HEK293 (cell line): ENCODE measurements at regions not wholly inside any gene's neighbourhood (a gene's known extent, or its start where the extent isn't known, plus 50 kb on each side); places are given as distances from the start of the nearest gene placed in this dataset.

Experiments used
- CTCF ChIA-PET: fragments of 350-600 bp; formaldehyde crosslinking; extraction: SDS; loops from one replicate; lab custom pipeline; 2021; ENCODE audit warnings: antibody characterized with exemption; lab: Yijun Ruan, JAX
- POLR2A ChIA-PET: fragments of 300-600 bp; formaldehyde crosslinking; extraction: SDS; loops from one replicate; lab custom pipeline; 2020; ENCODE audit warnings: antibody characterized with exemption, inconsistent platforms; lab: Yijun Ruan, JAX
- H3K27ac ChIP-seq: fragments of 200-500 bp; sonication (Bioruptor generic); 2 replicates; pipeline ENCODE4 v1.5.1; 2014; ENCODE audit warnings: low read depth, low read length, control low read depth, inconsistent platforms; ENCODE audit errors: extremely low read depth
- H3K36me3 ChIP-seq, 2 experiments: fragments of 200-500 bp in 1 of 2; sonication (Bioruptor generic) in 1 of 2; 1 replicate in 1 of 2; 2 replicates in 1 of 2; pipeline ENCODE4 v1.5.1; 2014 to 2017; ENCODE audit warnings: inconsistent platforms in 2 of 2, low read length in 2 of 2; ENCODE audit not compliant: control insufficient read depth in 2 of 2, insufficient read depth in 1 of 2
- H3K4me1 ChIP-seq: fragments of 200-500 bp; sonication (Bioruptor generic); 2 replicates; pipeline ENCODE4 v1.5.1; 2014; ENCODE audit warnings: mild to moderate bottlenecking, low read length, inconsistent platforms; ENCODE audit not compliant: control insufficient read depth, insufficient read depth
- H3K4me3 ChIP-seq: 2 replicates; pipeline ENCODE4 v1.5.1; 2011; ENCODE audit warnings: low read depth, mild to moderate bottlenecking, control low read depth, low read length, moderate library complexity
- H3K9me3 ChIP-seq: fragments of 200-500 bp; sonication (Bioruptor generic); 2 replicates; pipeline ENCODE4 v1.5.1; 2014; ENCODE audit warnings: low read depth, low read length, inconsistent platforms; ENCODE audit not compliant: control insufficient read depth, insufficient read depth
- GLIS1 ChIP-seq: fragments of 450-650 bp; formaldehyde crosslinking; IDR thresholded peaks from 2 replicates; pipeline ENCODE4 v1.5.1; 2016; ENCODE audit warnings: missing biosample characterization, missing genetic modification characterization
- IKZF3 ChIP-seq: fragments of 450-650 bp; IDR thresholded peaks from 2 replicates; pipeline ENCODE4 v1.5.0; 2018; ENCODE audit warnings: missing biosample characterization, mild to moderate bottlenecking, missing genetic modification characterization, moderate library complexity
- KLF9 ChIP-seq: fragments of 450-650 bp; formaldehyde crosslinking; IDR thresholded peaks from 2 replicates; pipeline ENCODE4 v1.5.1; 2016; ENCODE audit warnings: missing biosample characterization, missing genetic modification characterization, low read depth
- MYNN ChIP-seq: fragments of 450-650 bp; formaldehyde crosslinking; IDR thresholded peaks from 2 replicates; pipeline ENCODE4 v1.5.1; 2016; ENCODE audit warnings: missing biosample characterization, missing genetic modification characterization, borderline replicate concordance
- PRDM1 ChIP-seq: fragments of 450-650 bp; formaldehyde crosslinking; IDR thresholded peaks from 2 replicates; pipeline ENCODE4; 2016; ENCODE audit warnings: missing biosample characterization, missing genetic modification characterization
- SCRT1 ChIP-seq: fragments of 450-650 bp; formaldehyde crosslinking; IDR thresholded peaks from 2 replicates; pipeline ENCODE4 v1.5.1; 2016; ENCODE audit warnings: missing biosample characterization, missing genetic modification characterization, borderline replicate concordance
- SETDB1 ChIP-seq: IDR thresholded peaks from one replicate; pipeline ENCODE4 v1.6.1; 2017; ENCODE audit warnings: mild to moderate bottlenecking, low read length, moderate library complexity, mixed read lengths; ENCODE audit not compliant: insufficient read length
- SP2 ChIP-seq: fragments of 450-650 bp; formaldehyde crosslinking; IDR thresholded peaks from 2 replicates; pipeline ENCODE4 v1.5.1; 2016; ENCODE audit warnings: missing biosample characterization, missing genetic modification characterization
- ZNF133 ChIP-seq: fragments of 450-650 bp; formaldehyde crosslinking; IDR thresholded peaks from 2 replicates; pipeline ENCODE4 v1.5.1; 2016; ENCODE audit warnings: missing biosample characterization, missing genetic modification characterization
- ZNF140 ChIP-seq: fragments of 450-650 bp; formaldehyde crosslinking; IDR thresholded peaks from 2 replicates; pipeline ENCODE4 v1.5.1; 2016; ENCODE audit warnings: missing biosample characterization, missing genetic modification characterization
- ZNF280C ChIP-seq: fragments of 450-650 bp; formaldehyde crosslinking; IDR thresholded peaks from 2 replicates; pipeline ENCODE4 v1.5.1; 2016; ENCODE audit warnings: missing biosample characterization, missing genetic modification characterization
- ZNF394 ChIP-seq: fragments of 450-650 bp; formaldehyde crosslinking; IDR thresholded peaks from 2 replicates; pipeline ENCODE4 v1.5.1; 2016; ENCODE audit warnings: missing biosample characterization, missing genetic modification characterization, mild to moderate bottlenecking, moderate library complexity, borderline replicate concordance
- ZNF404 ChIP-seq: fragments of 450-650 bp; formaldehyde crosslinking; IDR thresholded peaks from 2 replicates; pipeline ENCODE4 v1.5.1; 2017; ENCODE audit warnings: missing biosample characterization, missing genetic modification characterization
- ZNF549 ChIP-seq: fragments of 450-650 bp; IDR thresholded peaks from 2 replicates; pipeline ENCODE4 v1.5.1; 2018; ENCODE audit warnings: missing biosample characterization, missing genetic modification characterization, mild to moderate bottlenecking, inconsistent platforms, moderate library complexity
- ZNF580 ChIP-seq: fragments of 450-650 bp; formaldehyde crosslinking; IDR thresholded peaks from 2 replicates; pipeline ENCODE4 v1.5.1; 2016; ENCODE audit warnings: missing biosample characterization, missing genetic modification characterization
- ZNF626 ChIP-seq: fragments of 450-650 bp; sonication (Bioruptor Pico); formaldehyde crosslinking; IDR thresholded peaks from 2 replicates; pipeline ENCODE4 v1.5.1; 2018; ENCODE audit warnings: missing biosample characterization, missing genetic modification characterization, inconsistent platforms
- ZNF654 ChIP-seq: fragments of 450-650 bp; formaldehyde crosslinking; IDR thresholded peaks from 2 replicates; pipeline ENCODE4 v1.5.1; 2016; ENCODE audit warnings: low read depth, missing biosample characterization, missing genetic modification characterization
- ZSCAN30 ChIP-seq: fragments of 450-650 bp; IDR thresholded peaks from 2 replicates; pipeline ENCODE4 v1.5.1; 2018; ENCODE audit warnings: missing biosample characterization, mild to moderate bottlenecking, missing genetic modification characterization, moderate library complexity
- TF ChIP-seq, protein P1 (sequence below): fragments of 450-650 bp; formaldehyde crosslinking; IDR thresholded peaks from 2 replicates; pipeline ENCODE4 v1.5.1; 2016; ENCODE audit warnings: missing biosample characterization, missing genetic modification characterization, borderline replicate concordance
- TF ChIP-seq, protein P2 (sequence below): fragments of 450-650 bp; formaldehyde crosslinking; IDR thresholded peaks from 2 replicates; pipeline ENCODE4 v1.5.0; 2017; ENCODE audit warnings: missing biosample characterization, missing genetic modification characterization, borderline replicate concordance
- TF ChIP-seq, protein P3 (sequence below): fragments of 450-650 bp; formaldehyde crosslinking; IDR thresholded peaks from 2 replicates; pipeline ENCODE4 v1.5.1; 2016; ENCODE audit warnings: missing biosample characterization, missing genetic modification characterization

DNA sequence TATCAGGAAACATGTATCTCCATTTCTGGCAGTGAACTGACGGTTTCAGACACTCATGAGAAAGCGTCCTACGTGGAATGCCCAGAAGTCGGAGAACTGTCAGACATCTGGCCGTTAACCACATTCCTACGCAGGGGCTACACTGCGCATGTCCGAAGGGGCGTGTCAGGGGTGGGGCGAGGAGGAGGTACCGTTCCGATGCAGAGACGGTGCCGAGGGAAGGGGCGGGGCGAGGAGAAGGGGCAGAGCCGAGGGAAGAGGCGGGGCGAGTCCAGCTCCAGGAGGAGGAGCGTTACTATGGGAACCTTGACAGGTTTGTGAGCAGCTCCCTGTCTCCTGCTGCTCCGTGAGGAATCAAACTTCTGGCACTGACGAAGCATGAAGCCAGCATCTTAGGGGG is 366.9 kb upstream of the NUPR2 start:
- CTCF ChIA-PET: no interaction called here
- POLR2A ChIA-PET: no interaction called here

GRCh38 chr7:56479748-56480147 is 363.5 kb upstream of the NUPR2 start:
- no peaks in the 10 kb centered on the region for H3K9me3 ChIP-seq
- H3K27ac ChIP-seq: no peak overlapping the region
- H3K4me1 ChIP-seq: no peaks in the 10 kb centered on the region
- no peaks in the 10 kb centered on the region for H3K36me3 ChIP-seq
- no peak overlapping the region for H3K4me3 ChIP-seq
- TF ChIP-seq ZNF404 (tag by site-specific recombination) (no peak), SCRT1 (no peak), ZNF626 (no peak), ZNF133 (tag by site-specific recombination) (no peak), ZNF580 (tag by site-specific recombination) (no peak), ZNF549 (tag by site-specific recombination) (no peak), SETDB1 (no peak), GLIS1 (tag by site-specific recombination) (no peak), IKZF3 (no peak), ZNF280C (no peak), ZSCAN30 (no peak), PRDM1 (tag by site-specific recombination) (no peak), SP2 (tag by site-specific recombination) (no peak), ZNF140 (no peak), KLF9 (tag by site-specific recombination) (no peak), ZNF654 (tag by site-specific recombination) (no peak)
- TF ChIP-seq, protein P1, sequence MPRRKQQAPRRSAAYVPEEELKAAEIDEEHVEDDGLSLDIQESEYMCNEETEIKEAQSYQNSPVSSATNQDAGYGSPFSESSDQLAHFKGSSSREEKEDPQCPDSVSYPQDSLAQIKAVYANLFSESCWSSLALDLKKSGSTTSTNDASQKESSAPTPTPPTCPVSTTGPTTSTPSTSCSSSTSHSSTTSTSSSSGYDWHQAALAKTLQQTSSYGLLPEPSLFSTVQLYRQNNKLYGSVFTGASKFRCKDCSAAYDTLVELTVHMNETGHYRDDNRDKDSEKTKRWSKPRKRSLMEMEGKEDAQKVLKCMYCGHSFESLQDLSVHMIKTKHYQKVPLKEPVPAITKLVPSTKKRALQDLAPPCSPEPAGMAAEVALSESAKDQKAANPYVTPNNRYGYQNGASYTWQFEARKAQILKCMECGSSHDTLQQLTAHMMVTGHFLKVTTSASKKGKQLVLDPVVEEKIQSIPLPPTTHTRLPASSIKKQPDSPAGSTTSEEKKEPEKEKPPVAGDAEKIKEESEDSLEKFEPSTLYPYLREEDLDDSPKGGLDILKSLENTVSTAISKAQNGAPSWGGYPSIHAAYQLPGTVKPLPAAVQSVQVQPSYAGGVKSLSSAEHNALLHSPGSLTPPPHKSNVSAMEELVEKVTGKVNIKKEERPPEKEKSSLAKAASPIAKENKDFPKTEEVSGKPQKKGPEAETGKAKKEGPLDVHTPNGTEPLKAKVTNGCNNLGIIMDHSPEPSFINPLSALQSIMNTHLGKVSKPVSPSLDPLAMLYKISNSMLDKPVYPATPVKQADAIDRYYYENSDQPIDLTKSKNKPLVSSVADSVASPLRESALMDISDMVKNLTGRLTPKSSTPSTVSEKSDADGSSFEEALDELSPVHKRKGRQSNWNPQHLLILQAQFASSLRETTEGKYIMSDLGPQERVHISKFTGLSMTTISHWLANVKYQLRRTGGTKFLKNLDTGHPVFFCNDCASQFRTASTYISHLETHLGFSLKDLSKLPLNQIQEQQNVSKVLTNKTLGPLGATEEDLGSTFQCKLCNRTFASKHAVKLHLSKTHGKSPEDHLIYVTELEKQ (tag by site-specific recombination): no peak
- TF ChIP-seq, protein P2, sequence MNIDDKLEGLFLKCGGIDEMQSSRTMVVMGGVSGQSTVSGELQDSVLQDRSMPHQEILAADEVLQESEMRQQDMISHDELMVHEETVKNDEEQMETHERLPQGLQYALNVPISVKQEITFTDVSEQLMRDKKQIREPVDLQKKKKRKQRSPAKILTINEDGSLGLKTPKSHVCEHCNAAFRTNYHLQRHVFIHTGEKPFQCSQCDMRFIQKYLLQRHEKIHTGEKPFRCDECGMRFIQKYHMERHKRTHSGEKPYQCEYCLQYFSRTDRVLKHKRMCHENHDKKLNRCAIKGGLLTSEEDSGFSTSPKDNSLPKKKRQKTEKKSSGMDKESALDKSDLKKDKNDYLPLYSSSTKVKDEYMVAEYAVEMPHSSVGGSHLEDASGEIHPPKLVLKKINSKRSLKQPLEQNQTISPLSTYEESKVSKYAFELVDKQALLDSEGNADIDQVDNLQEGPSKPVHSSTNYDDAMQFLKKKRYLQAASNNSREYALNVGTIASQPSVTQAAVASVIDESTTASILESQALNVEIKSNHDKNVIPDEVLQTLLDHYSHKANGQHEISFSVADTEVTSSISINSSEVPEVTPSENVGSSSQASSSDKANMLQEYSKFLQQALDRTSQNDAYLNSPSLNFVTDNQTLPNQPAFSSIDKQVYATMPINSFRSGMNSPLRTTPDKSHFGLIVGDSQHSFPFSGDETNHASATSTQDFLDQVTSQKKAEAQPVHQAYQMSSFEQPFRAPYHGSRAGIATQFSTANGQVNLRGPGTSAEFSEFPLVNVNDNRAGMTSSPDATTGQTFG (tag by site-specific recombination): no peak
- TF ChIP-seq, protein P3, sequence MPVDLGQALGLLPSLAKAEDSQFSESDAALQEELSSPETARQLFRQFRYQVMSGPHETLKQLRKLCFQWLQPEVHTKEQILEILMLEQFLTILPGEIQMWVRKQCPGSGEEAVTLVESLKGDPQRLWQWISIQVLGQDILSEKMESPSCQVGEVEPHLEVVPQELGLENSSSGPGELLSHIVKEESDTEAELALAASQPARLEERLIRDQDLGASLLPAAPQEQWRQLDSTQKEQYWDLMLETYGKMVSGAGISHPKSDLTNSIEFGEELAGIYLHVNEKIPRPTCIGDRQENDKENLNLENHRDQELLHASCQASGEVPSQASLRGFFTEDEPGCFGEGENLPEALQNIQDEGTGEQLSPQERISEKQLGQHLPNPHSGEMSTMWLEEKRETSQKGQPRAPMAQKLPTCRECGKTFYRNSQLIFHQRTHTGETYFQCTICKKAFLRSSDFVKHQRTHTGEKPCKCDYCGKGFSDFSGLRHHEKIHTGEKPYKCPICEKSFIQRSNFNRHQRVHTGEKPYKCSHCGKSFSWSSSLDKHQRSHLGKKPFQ: no peak
- ChIA-PET POLR2A (no interaction called here), CTCF (no interaction called here)

More for the DNA sequence above, 366.9 kb upstream of the NUPR2 start:
- Histone ChIP-seq H3K9me3 (no peaks in the 10 kb centered on the region), H3K4me3 (no peak overlapping the region), H3K27ac (no peak overlapping the region), H3K36me3 (no peaks in the 10 kb centered on the region), H3K4me1 (no peaks in the 10 kb centered on the region)
- TF ChIP-seq MYNN (tag by site-specific recombination): no peak
- no peak for TF ChIP-seq ZNF394
